HEK293 (cell line): ENCODE measurements at regions not wholly inside any gene's neighbourhood (a gene's known extent, or its start where the extent isn't known, plus 50 kb on each side); places are given as distances from the start of the nearest gene placed in this dataset.

ENCODE experiments used
- CTCF ChIA-PET: fragments of 350-600 bp; formaldehyde crosslinking; extraction: SDS; loops from one replicate; lab custom pipeline; 2021; ENCODE audit warnings: antibody characterized with exemption; lab: Yijun Ruan, JAX
- POLR2A ChIA-PET: fragments of 300-600 bp; formaldehyde crosslinking; extraction: SDS; loops from one replicate; lab custom pipeline; 2020; ENCODE audit warnings: antibody characterized with exemption, inconsistent platforms; lab: Yijun Ruan, JAX
- H3K27ac ChIP-seq: fragments of 200-500 bp; sonication (Bioruptor generic); 2 replicates; pipeline ENCODE4 v1.5.1; 2014; ENCODE audit warnings: low read depth, low read length, control low read depth, inconsistent platforms; ENCODE audit errors: extremely low read depth
- H3K36me3 ChIP-seq, 2 experiments: fragments of 200-500 bp in 1 of 2; sonication (Bioruptor generic) in 1 of 2; 1 replicate in 1 of 2; 2 replicates in 1 of 2; pipeline ENCODE4 v1.5.1; 2014 to 2017; ENCODE audit warnings: inconsistent platforms in 2 of 2, low read length in 2 of 2; ENCODE audit not compliant: control insufficient read depth in 2 of 2, insufficient read depth in 1 of 2
- H3K4me1 ChIP-seq: fragments of 200-500 bp; sonication (Bioruptor generic); 2 replicates; pipeline ENCODE4 v1.5.1; 2014; ENCODE audit warnings: mild to moderate bottlenecking, low read length, inconsistent platforms; ENCODE audit not compliant: control insufficient read depth, insufficient read depth
- H3K4me3 ChIP-seq: 2 replicates; pipeline ENCODE4 v1.5.1; 2011; ENCODE audit warnings: low read depth, mild to moderate bottlenecking, control low read depth, low read length, moderate library complexity
- H3K9me3 ChIP-seq: fragments of 200-500 bp; sonication (Bioruptor generic); 2 replicates; pipeline ENCODE4 v1.5.1; 2014; ENCODE audit warnings: low read depth, low read length, inconsistent platforms; ENCODE audit not compliant: control insufficient read depth, insufficient read depth
- BCL11B ChIP-seq: fragments of 450-650 bp; formaldehyde crosslinking; IDR thresholded peaks from 2 replicates; pipeline ENCODE4 v1.5.1; 2016; ENCODE audit warnings: low read depth, missing biosample characterization, missing genetic modification characterization
- EGR2 ChIP-seq: fragments of 450-650 bp; formaldehyde crosslinking; IDR thresholded peaks from 2 replicates; pipeline ENCODE4 v1.5.1; 2016; ENCODE audit warnings: low read depth, missing biosample characterization, missing genetic modification characterization
- ELK4 ChIP-seq: IDR thresholded peaks from 2 replicates; pipeline ENCODE4 v1.6.1; 2011; ENCODE audit warnings: mild to moderate bottlenecking, low read depth, low read length, borderline replicate concordance
- GLI4 ChIP-seq: fragments of 450-650 bp; formaldehyde crosslinking; IDR thresholded peaks from 2 replicates; pipeline ENCODE4 v1.5.1; 2016; ENCODE audit warnings: missing biosample characterization, missing genetic modification characterization
- GLIS2 ChIP-seq: fragments of 450-650 bp; formaldehyde crosslinking; IDR thresholded peaks from 2 replicates; pipeline ENCODE4 v1.5.1; 2016; ENCODE audit warnings: missing biosample characterization, missing genetic modification characterization
- KLF10 ChIP-seq: fragments of 450-650 bp; IDR thresholded peaks from 2 replicates; pipeline ENCODE4 v1.5.1; 2018; ENCODE audit warnings: missing biosample characterization, mild to moderate bottlenecking, missing genetic modification characterization
- KLF9 ChIP-seq: fragments of 450-650 bp; formaldehyde crosslinking; IDR thresholded peaks from 2 replicates; pipeline ENCODE4 v1.5.1; 2016; ENCODE audit warnings: missing biosample characterization, missing genetic modification characterization, low read depth
- SALL2 ChIP-seq: fragments of 450-650 bp; formaldehyde crosslinking; IDR thresholded peaks from 2 replicates; pipeline ENCODE4 v1.5.0; 2017; ENCODE audit warnings: missing biosample characterization, mild to moderate bottlenecking, missing genetic modification characterization, borderline replicate concordance
- SP3 ChIP-seq: fragments of 450-650 bp; formaldehyde crosslinking; IDR thresholded peaks from 2 replicates; pipeline ENCODE4 v1.5.1; 2016; ENCODE audit warnings: missing biosample characterization, missing genetic modification characterization
- ZBTB10 ChIP-seq: fragments of 450-650 bp; formaldehyde crosslinking; IDR thresholded peaks from 2 replicates; pipeline ENCODE4 v1.5.1; 2016; ENCODE audit warnings: missing biosample characterization, missing genetic modification characterization
- ZBTB20 ChIP-seq: fragments of 450-650 bp; formaldehyde crosslinking; IDR thresholded peaks from 2 replicates; pipeline ENCODE4 v1.5.1; 2016; ENCODE audit warnings: missing biosample characterization, missing genetic modification characterization
- ZNF169 ChIP-seq: fragments of 450-650 bp; formaldehyde crosslinking; IDR thresholded peaks from 2 replicates; pipeline ENCODE4 v1.5.1; 2016; ENCODE audit warnings: missing biosample characterization, missing genetic modification characterization
- ZNF174 ChIP-seq: fragments of 450-650 bp; formaldehyde crosslinking; IDR thresholded peaks from 2 replicates; pipeline ENCODE4 v1.5.0; 2017; ENCODE audit warnings: missing biosample characterization, mild to moderate bottlenecking, missing genetic modification characterization
- ZNF19 ChIP-seq: fragments of 450-650 bp; formaldehyde crosslinking; IDR thresholded peaks from 2 replicates; pipeline ENCODE4; 2016; ENCODE audit warnings: missing biosample characterization, missing genetic modification characterization, low read depth
- ZNF280C ChIP-seq: fragments of 450-650 bp; formaldehyde crosslinking; IDR thresholded peaks from 2 replicates; pipeline ENCODE4 v1.5.1; 2016; ENCODE audit warnings: missing biosample characterization, missing genetic modification characterization
- ZNF280D ChIP-seq: fragments of 450-650 bp; formaldehyde crosslinking; IDR thresholded peaks from 2 replicates; pipeline ENCODE4 v1.5.1; 2016; ENCODE audit warnings: missing biosample characterization, missing genetic modification characterization
- ZNF350 ChIP-seq: fragments of 450-650 bp; formaldehyde crosslinking; IDR thresholded peaks from 2 replicates; pipeline ENCODE4 v1.5.0; 2017; ENCODE audit warnings: missing biosample characterization, mild to moderate bottlenecking, missing genetic modification characterization
- ZNF354C ChIP-seq: fragments of 450-650 bp; formaldehyde crosslinking; IDR thresholded peaks from 2 replicates; pipeline ENCODE4 v1.5.1; 2016; ENCODE audit warnings: missing biosample characterization, missing genetic modification characterization, low read depth, borderline replicate concordance
- ZNF37A ChIP-seq: fragments of 450-650 bp; IDR thresholded peaks from 2 replicates; pipeline ENCODE4 v1.5.1; 2018; ENCODE audit warnings: missing biosample characterization, missing genetic modification characterization
- ZNF404 ChIP-seq: fragments of 450-650 bp; formaldehyde crosslinking; IDR thresholded peaks from 2 replicates; pipeline ENCODE4 v1.5.1; 2017; ENCODE audit warnings: missing biosample characterization, missing genetic modification characterization
- ZNF48 ChIP-seq: fragments of 450-650 bp; formaldehyde crosslinking; IDR thresholded peaks from 2 replicates; pipeline ENCODE4 v1.5.1; 2016; ENCODE audit warnings: missing biosample characterization, missing genetic modification characterization
- ZNF530 ChIP-seq: fragments of 450-650 bp; formaldehyde crosslinking; IDR thresholded peaks from 2 replicates; pipeline ENCODE4 v1.5.1; 2016; ENCODE audit warnings: low read depth, missing biosample characterization, missing genetic modification characterization
- ZNF548 ChIP-seq: fragments of 450-650 bp; formaldehyde crosslinking; IDR thresholded peaks from 2 replicates; pipeline ENCODE4 v1.5.1; 2016; ENCODE audit warnings: missing biosample characterization, missing genetic modification characterization
- ZNF610 ChIP-seq: fragments of 450-650 bp; formaldehyde crosslinking; IDR thresholded peaks from 2 replicates; pipeline ENCODE4 v1.5.1; 2016; ENCODE audit warnings: missing biosample characterization, missing genetic modification characterization, borderline replicate concordance
- ZNF654 ChIP-seq: fragments of 450-650 bp; formaldehyde crosslinking; IDR thresholded peaks from 2 replicates; pipeline ENCODE4 v1.5.1; 2016; ENCODE audit warnings: low read depth, missing biosample characterization, missing genetic modification characterization
- ZNF707 ChIP-seq: fragments of 450-650 bp; formaldehyde crosslinking; IDR thresholded peaks from 2 replicates; pipeline ENCODE4 v1.5.1; 2016; ENCODE audit warnings: missing biosample characterization, missing genetic modification characterization
- ZSCAN30 ChIP-seq: fragments of 450-650 bp; IDR thresholded peaks from 2 replicates; pipeline ENCODE4 v1.5.1; 2018; ENCODE audit warnings: missing biosample characterization, mild to moderate bottlenecking, missing genetic modification characterization, moderate library complexity
- ZXDB ChIP-seq: fragments of 450-650 bp; formaldehyde crosslinking; IDR thresholded peaks from 2 replicates; pipeline ENCODE4 v1.5.1; 2016; ENCODE audit warnings: missing biosample characterization, missing genetic modification characterization

- Histone ChIP-seq H3K27ac (no peak overlapping the region), H3K4me3 (no peak overlapping the region), H3K36me3 (no peaks in the 10 kb centered on the region), H3K4me1 (no peaks in the 10 kb centered on the region), H3K9me3 (no peaks in the 10 kb centered on the region)
- TF ChIP-seq ZNF37A (tag by site-specific recombination), result no peak
- no peak for TF ChIP-seq ZNF654 (tag by site-specific recombination)
- TF ChIP-seq ZXDB (tag by site-specific recombination), result no peak
- no peak for TF ChIP-seq GLIS2 (tag by site-specific recombination)
- no peak for TF ChIP-seq ELK4
- no peak for TF ChIP-seq ZBTB10 (tag by site-specific recombination)
- no peak for TF ChIP-seq ZNF169 (tag by site-specific recombination)
- no peak for TF ChIP-seq ZBTB20 (tag by site-specific recombination)
- no peak for TF ChIP-seq GLI4 (tag by site-specific recombination)
- no peak for TF ChIP-seq KLF9 (tag by site-specific recombination)
- TF ChIP-seq ZSCAN30 (tag by site-specific recombination), result no peak
- no peak for TF ChIP-seq ZNF354C (tag by site-specific recombination)
- TF ChIP-seq ZNF174 (tag by site-specific recombination), result no peak
- no peak for TF ChIP-seq SP3 (tag by site-specific recombination)
- TF ChIP-seq KLF10 (tag by site-specific recombination), result no peak
- TF ChIP-seq ZNF350 (tag by site-specific recombination), result no peak
- POLR2A ChIA-PET, result no interaction called here
- CTCF ChIA-PET, result no interaction called here
Observed at GRCh38 chr6:74041420-74041819, 345.4 kb downstream of the CD109 start.

- Histone ChIP-seq H3K4me1 (no peaks in the 10 kb centered on the region), H3K4me3 (no peak overlapping the region), H3K9me3 (no peaks in the 10 kb centered on the region), H3K36me3 (no peaks in the 10 kb centered on the region), H3K27ac (no peak overlapping the region)
- TF ChIP-seq ZNF19 (tag by site-specific recombination) (no peak), ZNF404 (tag by site-specific recombination) (no peak), ZNF48 (tag by site-specific recombination) (no peak), SALL2 (no peak), ZNF707 (tag by site-specific recombination) (no peak), ZNF280C (tag by site-specific recombination) (no peak), EGR2 (tag by site-specific recombination) (no peak), BCL11B (tag by site-specific recombination) (no peak), ZNF610 (tag by site-specific recombination) (no peak), ZNF548 (tag by site-specific recombination) (no peak), ZNF280D (tag by site-specific recombination) (no peak), ZNF530 (no peak)
- ChIA-PET CTCF (no interaction called here), POLR2A (no interaction called here)
Observed at GRCh38 chr6:74018825-74019224, 322.8 kb downstream of the CD109 start.
